ENCODE measurements at regions not wholly inside any gene's neighbourhood (a gene's known extent, or its start where the extent isn't known, plus 50 kb on each side); places are given as distances from the start of the nearest gene placed in this dataset.

- DNase-seq = no peak
Measured at GRCh38 chr15:37720267-37720666, 214.2 kb upstream of the TMCO5A start.

- DNase-seq = no peak
Measured at GRCh38 chr15:37731146-37731746, 203.2 kb upstream of the TMCO5A start.

GRCh38 chr15:37733628-37734027, 200.8 kb upstream of the TMCO5A start:
- no peak for DNase-seq

- no peak for DNase-seq
Measured at GRCh38 chr15:37740623-37741141, 193.8 kb upstream of the TMCO5A start.

- DNase-seq = no peak
Measured at GRCh38 chr15:37743826-37744225, 190.6 kb upstream of the TMCO5A start.

GRCh38 chr15:37744521-37744920, 189.9 kb upstream of the TMCO5A start:
- no peak for DNase-seq

GRCh38 chr15:37751401-37751800, 183.0 kb upstream of the TMCO5A start:
- DNase-seq = no peak

- DNase-seq = no peak
Measured at GRCh38 chr15:37756407-37756806, 178.0 kb upstream of the TMCO5A start.

- DNase-seq = no peak
Measured at GRCh38 chr15:37758412-37758811, 176.0 kb upstream of the TMCO5A start.

- DNase-seq = peak; percentile 74
Measured at GRCh38 chr15:37764733-37765191, 169.7 kb upstream of the TMCO5A start.

GRCh38 chr15:37765786-37766185, 168.7 kb upstream of the TMCO5A start:
- no peak for DNase-seq

- DNase-seq = no peak
Measured at GRCh38 chr15:37767841-37768455, 166.5 kb upstream of the TMCO5A start.

- DNase-seq = no peak
Measured at GRCh38 chr15:37771465-37771864, 163.0 kb upstream of the TMCO5A start.

GRCh38 chr15:37773111-37773860, 161.2 kb upstream of the TMCO5A start:
- no peak for DNase-seq

GRCh38 chr15:37774961-37775360, 159.5 kb upstream of the TMCO5A start:
- DNase-seq = no peak

GRCh38 chr15:37777006-37777405, 157.4 kb upstream of the TMCO5A start:
- no peak for DNase-seq

- no peak for DNase-seq
Measured at GRCh38 chr15:37783290-37783689, 151.2 kb upstream of the TMCO5A start.

- DNase-seq = no peak
Measured at GRCh38 chr15:37788330-37788729, 146.1 kb upstream of the TMCO5A start.

GRCh38 chr15:37788767-37789396, 145.6 kb upstream of the TMCO5A start:
- DNase-seq = no peak

GRCh38 chr15:37789397-37789786, 145.0 kb upstream of the TMCO5A start:
- no peak for DNase-seq

- no peak for DNase-seq
Measured at GRCh38 chr15:37789881-37790280, 144.6 kb upstream of the TMCO5A start.

GRCh38 chr15:37791693-37792092, 142.7 kb upstream of the TMCO5A start:
- DNase-seq = no peak

GRCh38 chr15:37792351-37792750, 142.1 kb upstream of the TMCO5A start:
- DNase-seq = no peak

GRCh38 chr15:37793851-37794250, 140.6 kb upstream of the TMCO5A start:
- peak; percentile 51 for DNase-seq

Measured in NCI-H82 (cell line).